HG03064 (cell line): ENCODE measurements at regions not wholly inside any gene's neighbourhood (a gene's known extent, or its start where the extent isn't known, plus 50 kb on each side); places are given as distances from the start of the nearest gene placed in this dataset.
"Not testable (repeated sequence)": the region's sequence is repeated elsewhere in the genome, so short reads cannot be mapped to it uniquely, and the experiment has no call there.

Experiments used
- ATAC-seq: cut with Tn5 transposase; IDR thresholded peaks from one replicate; pipeline ENCODE4 v1.9.1; 2021; ENCODE audit warnings: low read depth; ENCODE audit not compliant: unreplicated experiment

GRCh38 chr10:21413268-21413667 is 112.2 kb downstream of the SKIDA1 start:
- ATAC-seq, result no peak

GRCh38 chr10:21406595-21407193 is 118.8 kb downstream of the SKIDA1 start:
- no peak for ATAC-seq

GRCh38 chr10:21405981-21406380 is 119.5 kb downstream of the SKIDA1 start:
- ATAC-seq, result no peak

GRCh38 chr10:21403256-21404015 is 122.0 kb downstream of the SKIDA1 start:
- ATAC-seq, result no peak

GRCh38 chr10:21402606-21403083 is 122.8 kb downstream of the SKIDA1 start:
- no peak for ATAC-seq

GRCh38 chr10:21401196-21401595 is 124.3 kb downstream of the SKIDA1 start:
- no peak for ATAC-seq

GRCh38 chr10:21399392-21400035 is 126.0 kb downstream of the SKIDA1 start:
- no peak for ATAC-seq

- no peak for ATAC-seq
These were observed 126.8 kb downstream of the SKIDA1 start for GRCh38 chr10:21398563-21399231.

GRCh38 chr10:21396889-21397288 is 128.6 kb downstream of the SKIDA1 start:
- ATAC-seq, result no peak

GRCh38 chr10:21393931-21394330 is 131.6 kb downstream of the SKIDA1 start:
- no peak for ATAC-seq

- no peak for ATAC-seq
These were observed 136.9 kb downstream of the SKIDA1 start for GRCh38 chr10:21388589-21388988.

GRCh38 chr10:21387868-21388267 is 137.6 kb downstream of the SKIDA1 start:
- ATAC-seq, result no peak

GRCh38 chr10:21385996-21386585 is 139.4 kb downstream of the SKIDA1 start:
- no peak for ATAC-seq

- no peak for ATAC-seq
These were observed 139.9 kb downstream of the SKIDA1 start for GRCh38 chr10:21385536-21385935.

- no peak for ATAC-seq
These were observed 146.3 kb downstream of the SKIDA1 start for GRCh38 chr10:21379143-21379542.

GRCh38 chr10:21375274-21375673 is 150.2 kb downstream of the SKIDA1 start:
- not testable (repeated sequence) for ATAC-seq

GRCh38 chr10:21373881-21374280 is 151.6 kb downstream of the SKIDA1 start:
- ATAC-seq, result not testable (repeated sequence)

GRCh38 chr10:21372651-21373410 is 152.7 kb downstream of the SKIDA1 start:
- ATAC-seq, result peak; percentile 69

GRCh38 chr10:21369697-21370096 is 155.8 kb downstream of the SKIDA1 start:
- ATAC-seq, result no peak
